Erythroblast (primary cell): ENCODE measurements at regions not wholly inside any gene's neighbourhood (a gene's known extent, or its start where the extent isn't known, plus 50 kb on each side); places are given as distances from the start of the nearest gene placed in this dataset.

Experiments used
- GATA1 ChIP-seq: IDR thresholded peaks from 2 replicates; pipeline ENCODE4 v1.6.1; 2011; ENCODE audit warnings: low read depth, mild to moderate bottlenecking, control low read depth, low read length, moderate library complexity
- POLR2A ChIP-seq: IDR thresholded peaks from 2 replicates; pipeline ENCODE4 v1.6.1; 2011; ENCODE audit warnings: mild to moderate bottlenecking, low read length

DNA sequence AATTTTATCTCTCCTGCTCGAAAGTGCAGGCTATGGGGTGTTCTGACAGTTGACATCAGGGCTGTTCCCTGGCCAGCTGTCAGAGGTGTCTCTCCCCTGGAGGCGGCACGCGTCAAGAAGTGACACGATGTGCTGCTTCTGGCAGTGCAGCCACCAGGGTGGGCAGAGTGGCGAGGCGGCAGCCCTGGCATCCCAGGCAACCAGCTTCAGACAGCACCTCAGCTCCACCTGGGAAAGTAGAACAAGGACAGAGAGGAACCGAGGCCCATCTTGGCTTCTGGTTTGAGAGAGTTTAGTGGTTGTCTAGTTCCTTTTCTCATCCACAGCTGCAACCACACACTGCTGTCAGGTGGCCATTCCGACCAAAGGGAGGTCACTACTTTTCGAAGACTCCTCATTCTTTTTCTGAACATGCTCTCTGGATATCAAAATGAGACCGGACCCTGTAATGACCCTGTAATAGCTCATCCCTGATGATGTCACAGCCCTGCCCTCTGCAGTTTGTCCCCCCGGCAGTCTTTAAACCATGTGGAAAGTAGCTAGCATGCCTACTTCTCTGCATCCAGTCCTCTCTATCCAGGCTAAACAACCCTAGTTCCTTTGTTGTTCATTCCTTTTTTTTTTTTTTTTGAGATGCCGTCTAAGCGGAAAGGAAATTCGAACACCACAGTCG is 381.0 kb upstream of the NRP1 start:
- no peak for TF ChIP-seq POLR2A
- TF ChIP-seq GATA1, result no peak
